ENCODE measurements at regions not wholly inside any gene's neighbourhood (a gene's known extent, or its start where the extent isn't known, plus 50 kb on each side); places are given as distances from the start of the nearest gene placed in this dataset.

- TF ChIP-seq CTCF (IDR thresholded peaks at IDR 0.05): no peak
- no peak for TF ChIP-seq POLR2A (IDR thresholded peaks at IDR 0.05)
Measured at GRCh38 chr11:70733327-70734325, 335.3 kb downstream of the CTTN start.
